H9 (cell line): ENCODE measurements at regions not wholly inside any gene's neighbourhood (a gene's known extent, or its start where the extent isn't known, plus 50 kb on each side); places are given as distances from the start of the nearest gene placed in this dataset.

Experiments used
- DNase-seq: peaks from one replicate; pipeline ENCODE4 v3.0.0-alpha.2; 2017
- H2AFZ ChIP-seq: one replicate; pipeline ENCODE4 v1.6.1; 2013; ENCODE audit warnings: mild to moderate bottlenecking, low read length, control low read depth, moderate library complexity
- H2AK5ac ChIP-seq: 2 replicates; pipeline ENCODE4 v1.6.1; 2013; ENCODE audit warnings: low read length, control low read depth, mixed read lengths; ENCODE audit not compliant: insufficient read length
- H2BK120ac ChIP-seq: one replicate; pipeline ENCODE4 v1.6.1; 2013; ENCODE audit warnings: low read depth, mild to moderate bottlenecking, low read length, control low read depth, inconsistent platforms; ENCODE audit not compliant: poor library complexity, severe bottlenecking
- H2BK12ac ChIP-seq: 2 replicates; pipeline ENCODE4 v1.6.1; 2013; ENCODE audit warnings: low read length, control low read depth, mixed read lengths, low read depth; ENCODE audit not compliant: insufficient read length
- H2BK15ac ChIP-seq: 2 replicates; pipeline ENCODE4 v1.6.1; 2013; ENCODE audit warnings: low read depth, low read length, control low read depth
- H2BK20ac ChIP-seq: one replicate; pipeline ENCODE4 v1.6.1; 2013; ENCODE audit warnings: low read depth, mild to moderate bottlenecking, low read length, control low read depth, inconsistent platforms; ENCODE audit not compliant: poor library complexity, severe bottlenecking
- H2BK5ac ChIP-seq: 2 replicates; pipeline ENCODE4 v1.6.1; 2013; ENCODE audit warnings: low read length, control low read depth, mixed read lengths; ENCODE audit not compliant: insufficient read length
- H3K14ac ChIP-seq: 2 replicates; pipeline ENCODE4 v1.6.1; 2013; ENCODE audit warnings: low read length, control low read depth; ENCODE audit not compliant: insufficient read depth
- H3K18ac ChIP-seq: 2 replicates; pipeline ENCODE4 v1.6.1; 2013; ENCODE audit warnings: low read depth, mild to moderate bottlenecking, mixed read lengths, low read length, control low read depth; ENCODE audit not compliant: insufficient read length
- H3K23ac ChIP-seq: 2 replicates; pipeline ENCODE4 v1.6.1; 2013; ENCODE audit warnings: low read length, control low read depth, mixed read lengths, low read depth; ENCODE audit not compliant: insufficient read length
- H3K23me2 ChIP-seq: 2 replicates; pipeline ENCODE4 v1.6.1; 2013; ENCODE audit warnings: low read depth, mild to moderate bottlenecking, mixed read lengths, low read length, control low read depth; ENCODE audit not compliant: insufficient read length, poor library complexity, severe bottlenecking
- H3K27ac ChIP-seq: 2 replicates; pipeline ENCODE4 v1.5.1; 2013; ENCODE audit warnings: low read length, control low read depth, mixed read lengths, low read depth; ENCODE audit not compliant: insufficient read length
- H3K27me3 ChIP-seq: 2 replicates; pipeline ENCODE4 v1.6.1; 2013; ENCODE audit warnings: low read length, control low read depth, inconsistent platforms; ENCODE audit not compliant: insufficient read depth
- H3K4ac ChIP-seq: 2 replicates; pipeline ENCODE4 v1.6.1; 2013; ENCODE audit warnings: low read depth, mild to moderate bottlenecking, control low read depth, inconsistent platforms, low read length, moderate library complexity
- H3K4me1 ChIP-seq: 2 replicates; pipeline ENCODE4 v1.6.1; 2013; ENCODE audit warnings: low read length, control low read depth, inconsistent platforms; ENCODE audit not compliant: insufficient read depth
- H3K4me2 ChIP-seq: 2 replicates; pipeline ENCODE4 v1.6.1; 2013; ENCODE audit warnings: low read length, control low read depth, mixed read lengths; ENCODE audit not compliant: insufficient read length, insufficient read depth
- H3K56ac ChIP-seq: 2 replicates; pipeline ENCODE4 v1.6.1; 2013; ENCODE audit warnings: low read depth, mild to moderate bottlenecking, mixed read lengths, low read length, control low read depth; ENCODE audit not compliant: insufficient read length
- H3K79me1 ChIP-seq: 2 replicates; pipeline ENCODE4 v1.6.1; 2013; ENCODE audit warnings: low read depth, mild to moderate bottlenecking, moderate library complexity, low read length, control low read depth, inconsistent platforms; ENCODE audit not compliant: insufficient read depth, poor library complexity, severe bottlenecking
- H3K79me2 ChIP-seq: 2 replicates; pipeline ENCODE4 v1.6.1; 2013; ENCODE audit warnings: low read length, control low read depth, inconsistent platforms; ENCODE audit not compliant: insufficient read depth
- H3K9ac ChIP-seq: 2 replicates; pipeline ENCODE4 v1.6.1; 2013; ENCODE audit warnings: low read length, control low read depth, mixed read lengths; ENCODE audit not compliant: insufficient read length; ENCODE audit errors: extremely low read depth
- H3K9me3 ChIP-seq: one replicate; pipeline ENCODE4 v1.6.1; 2013; ENCODE audit warnings: low read depth, low read length, inconsistent platforms; ENCODE audit not compliant: control insufficient read depth
- H3T11ph ChIP-seq: one replicate; pipeline ENCODE4 v1.6.1; 2013; ENCODE audit warnings: mild to moderate bottlenecking, low read length, control low read depth, inconsistent platforms
- H4K20me1 ChIP-seq: one replicate; pipeline ENCODE4 v1.6.1; 2013; ENCODE audit not compliant: control insufficient read depth, insufficient read length, insufficient read depth
- H4K5ac ChIP-seq: 2 replicates; pipeline ENCODE4 v1.6.1; 2013; ENCODE audit warnings: low read depth, mild to moderate bottlenecking, mixed read lengths, low read length, control low read depth; ENCODE audit not compliant: insufficient read length
- H4K8ac ChIP-seq: replicated peaks from 2 replicates; pipeline ENCODE4 v1.6.1; 2013; ENCODE audit warnings: low read length, control low read depth, mixed read lengths, low read depth; ENCODE audit not compliant: insufficient read length
- H4K91ac ChIP-seq: 2 replicates; pipeline ENCODE4 v1.6.1; 2013; ENCODE audit warnings: low read depth, mild to moderate bottlenecking, moderate library complexity, mixed read lengths, low read length, control low read depth; ENCODE audit not compliant: insufficient read length
- H3K27ac Mint-ChIP-seq, 3 experiments: 2 replicates in 2 of 3; 3 replicates in 1 of 3; pipeline ENCODE4 v1.8.0; 2020 to 2021; ENCODE audit warnings: mixed read lengths in 3 of 3, mild to moderate bottlenecking in 1 of 3, moderate library complexity in 1 of 3
- H3K27me3 Mint-ChIP-seq: 2 replicates; pipeline ENCODE4 v1.8.0; 2021; ENCODE audit warnings: low read depth, mild to moderate bottlenecking, moderate library complexity, mixed read lengths
- H3K36me3 Mint-ChIP-seq, 3 experiments: 2 replicates in 2 of 3; 3 replicates in 1 of 3; pipeline ENCODE4 v1.8.0; 2020 to 2021; ENCODE audit warnings: low read depth in 3 of 3, mixed read lengths in 3 of 3; ENCODE audit not compliant: insufficient read depth in 1 of 3
- H3K4me1 Mint-ChIP-seq, 2 experiments: 2 replicates each; pipeline ENCODE4 v1.8.0; 2020; ENCODE audit warnings: mixed read lengths in 2 of 2
- H3K4me3 Mint-ChIP-seq, 2 experiments: 2 replicates in 1 of 2; 3 replicates in 1 of 2; pipeline ENCODE4 v1.8.0; 2020 to 2021; ENCODE audit warnings: mild to moderate bottlenecking in 2 of 2, mixed read lengths in 2 of 2, moderate library complexity in 1 of 2
- H3K9me3 Mint-ChIP-seq, 2 experiments: 2 replicates in 1 of 2; 3 replicates in 1 of 2; pipeline ENCODE4 v1.8.0; 2020; ENCODE audit warnings: mild to moderate bottlenecking in 2 of 2, mixed read lengths in 2 of 2, moderate library complexity in 1 of 2
- WGBS: extraction: QIAGEN DNeasy Blood & Tissue Kit; methylation state at CpG from one replicate; pipeline ENCODE4 v1.1.7; 2013; ENCODE audit warnings: missing lambda C conversion rate, low lambda C conversion rate, mixed read lengths; ENCODE audit not compliant: insufficient read length; ENCODE audit errors: extremely low coverage; 5-methylcytosine and 5-hydroxymethylcytosine counted together
- TF ChIP-seq, protein P1 (sequence below): fragments of 200-600 bp; sonication (generic); conservative IDR thresholded peaks from 3 replicates; pipeline ENCODE4 v1.8.0; 2021; ENCODE audit warnings: antibody characterized with exemption, mild to moderate bottlenecking

DNA sequence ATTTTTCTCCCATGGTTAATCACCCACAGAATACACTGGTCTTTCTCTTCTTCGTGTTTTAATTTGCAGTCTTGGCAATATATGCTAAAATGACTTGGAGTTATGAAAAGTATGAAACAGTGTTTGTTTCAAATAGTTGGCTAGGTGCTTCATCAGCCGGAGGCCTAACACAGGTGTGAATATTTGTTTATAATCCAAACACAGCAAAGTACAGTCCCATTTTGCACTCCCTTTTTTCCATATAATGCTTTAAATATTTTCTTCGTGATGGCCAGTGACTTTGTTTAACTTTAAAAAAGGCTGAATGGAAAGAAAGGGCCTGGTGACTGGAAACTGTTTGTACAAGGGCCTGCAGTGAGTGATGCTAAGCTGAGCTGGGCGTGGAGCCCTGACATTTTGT, 219.7 kb upstream of the LRIG1 start:
- H3K4me3 Mint-ChIP-seq, result no peak overlapping the region
- H3K79me2 ChIP-seq, result no peaks in the 10 kb centered on the region
- no peaks in the 10 kb centered on the region for H3K23me2 ChIP-seq
- H3K9me3 ChIP-seq, result no peaks in the 10 kb centered on the region
- H3K4me1 Mint-ChIP-seq, result peaks cover 17 to 21% of the 10 kb centered on the region in 2 experiments
- no peaks in the 10 kb centered on the region for H3K9me3 Mint-ChIP-seq
- H3K27me3 Mint-ChIP-seq, result peaks cover 2% of the 10 kb centered on the region
- H2AK5ac ChIP-seq, result no peak overlapping the region
- no peak overlapping the region for H3K27ac Mint-ChIP-seq
- H4K8ac ChIP-seq, result no peak overlapping the region
- H3K4me1 ChIP-seq, result peaks cover 6% of the 10 kb centered on the region
- H4K20me1 ChIP-seq, result no peaks in the 10 kb centered on the region
- H2BK20ac ChIP-seq, result no peak overlapping the region
- no peak overlapping the region for H3K4ac ChIP-seq
- no peaks in the 10 kb centered on the region for H3K79me1 ChIP-seq
- H3K14ac ChIP-seq, result no peak overlapping the region
- H2BK15ac ChIP-seq, result no peak overlapping the region
- H3K18ac ChIP-seq, result no peak overlapping the region
- DNase-seq, result no peak
- no peak overlapping the region for H2AFZ ChIP-seq
- H4K91ac ChIP-seq, result no peak overlapping the region
- H3T11ph ChIP-seq, result no peak overlapping the region
- TF ChIP-seq, protein P1, sequence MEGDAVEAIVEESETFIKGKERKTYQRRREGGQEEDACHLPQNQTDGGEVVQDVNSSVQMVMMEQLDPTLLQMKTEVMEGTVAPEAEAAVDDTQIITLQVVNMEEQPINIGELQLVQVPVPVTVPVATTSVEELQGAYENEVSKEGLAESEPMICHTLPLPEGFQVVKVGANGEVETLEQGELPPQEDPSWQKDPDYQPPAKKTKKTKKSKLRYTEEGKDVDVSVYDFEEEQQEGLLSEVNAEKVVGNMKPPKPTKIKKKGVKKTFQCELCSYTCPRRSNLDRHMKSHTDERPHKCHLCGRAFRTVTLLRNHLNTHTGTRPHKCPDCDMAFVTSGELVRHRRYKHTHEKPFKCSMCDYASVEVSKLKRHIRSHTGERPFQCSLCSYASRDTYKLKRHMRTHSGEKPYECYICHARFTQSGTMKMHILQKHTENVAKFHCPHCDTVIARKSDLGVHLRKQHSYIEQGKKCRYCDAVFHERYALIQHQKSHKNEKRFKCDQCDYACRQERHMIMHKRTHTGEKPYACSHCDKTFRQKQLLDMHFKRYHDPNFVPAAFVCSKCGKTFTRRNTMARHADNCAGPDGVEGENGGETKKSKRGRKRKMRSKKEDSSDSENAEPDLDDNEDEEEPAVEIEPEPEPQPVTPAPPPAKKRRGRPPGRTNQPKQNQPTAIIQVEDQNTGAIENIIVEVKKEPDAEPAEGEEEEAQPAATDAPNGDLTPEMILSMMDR, result no peak
- H3K27me3 ChIP-seq, result no peaks in the 10 kb centered on the region
- H2BK5ac ChIP-seq, result no peak overlapping the region
- no CpG with 5 or more reads among the region's 4 CpGs for WGBS
- no peak overlapping the region for H3K56ac ChIP-seq
- H3K27ac ChIP-seq, result no peak overlapping the region
- H4K5ac ChIP-seq, result no peak overlapping the region
- H2BK120ac ChIP-seq, result no peak overlapping the region
- H3K36me3 Mint-ChIP-seq, result no peaks in the 10 kb centered on the region
- no peak overlapping the region for H2BK12ac ChIP-seq
- no peak overlapping the region for H3K9ac ChIP-seq
- no peak overlapping the region for H3K4me2 ChIP-seq
- no peak overlapping the region for H3K23ac ChIP-seq
